ENCODE measurements at regions not wholly inside any gene's neighbourhood (a gene's known extent, or its start where the extent isn't known, plus 50 kb on each side); places are given as distances from the start of the nearest gene placed in this dataset.

DNA sequence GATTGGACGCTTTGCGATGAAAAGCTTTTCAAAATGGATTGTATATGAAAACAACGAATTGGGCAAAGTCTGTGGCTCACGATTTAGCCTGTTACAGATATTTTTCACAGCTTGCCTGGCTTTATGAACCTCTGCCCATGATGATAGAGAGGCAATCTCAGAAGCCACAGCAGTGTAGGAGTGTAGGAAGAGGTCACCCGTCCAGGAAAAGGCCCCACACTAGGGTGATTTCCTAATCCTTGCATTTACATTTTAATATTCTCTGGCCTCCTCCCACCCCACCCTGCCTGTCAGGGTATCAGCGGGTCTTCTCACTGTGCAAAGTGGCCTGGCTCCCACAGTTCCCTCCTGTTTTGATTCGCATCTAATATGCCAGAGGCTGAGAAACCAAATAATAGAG lies 81.8 kb upstream of the FOXN3 start:
- TF ChIP-seq, protein P1, sequence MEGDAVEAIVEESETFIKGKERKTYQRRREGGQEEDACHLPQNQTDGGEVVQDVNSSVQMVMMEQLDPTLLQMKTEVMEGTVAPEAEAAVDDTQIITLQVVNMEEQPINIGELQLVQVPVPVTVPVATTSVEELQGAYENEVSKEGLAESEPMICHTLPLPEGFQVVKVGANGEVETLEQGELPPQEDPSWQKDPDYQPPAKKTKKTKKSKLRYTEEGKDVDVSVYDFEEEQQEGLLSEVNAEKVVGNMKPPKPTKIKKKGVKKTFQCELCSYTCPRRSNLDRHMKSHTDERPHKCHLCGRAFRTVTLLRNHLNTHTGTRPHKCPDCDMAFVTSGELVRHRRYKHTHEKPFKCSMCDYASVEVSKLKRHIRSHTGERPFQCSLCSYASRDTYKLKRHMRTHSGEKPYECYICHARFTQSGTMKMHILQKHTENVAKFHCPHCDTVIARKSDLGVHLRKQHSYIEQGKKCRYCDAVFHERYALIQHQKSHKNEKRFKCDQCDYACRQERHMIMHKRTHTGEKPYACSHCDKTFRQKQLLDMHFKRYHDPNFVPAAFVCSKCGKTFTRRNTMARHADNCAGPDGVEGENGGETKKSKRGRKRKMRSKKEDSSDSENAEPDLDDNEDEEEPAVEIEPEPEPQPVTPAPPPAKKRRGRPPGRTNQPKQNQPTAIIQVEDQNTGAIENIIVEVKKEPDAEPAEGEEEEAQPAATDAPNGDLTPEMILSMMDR (conservative IDR thresholded peaks at IDR 0.05), result no peak
- no peak for TF ChIP-seq EZH2 (IDR thresholded peaks at IDR 0.05; ENCODE audit: low read depth)
